D721Med (cell line): ENCODE measurements at regions not wholly inside any gene's neighbourhood (a gene's known extent, or its start where the extent isn't known, plus 50 kb on each side); places are given as distances from the start of the nearest gene placed in this dataset.
"Not testable (repeated sequence)": the region's sequence is repeated elsewhere in the genome, so short reads cannot be mapped to it uniquely, and the experiment has no call there.

Experiments used
- DNase-seq: peaks from one replicate; pipeline ENCODE4 v3.0.0; 2011; ENCODE audit warnings: low spot score; ENCODE audit not compliant: insufficient read length
- FAIRE-seq: peaks from 2 replicates; lab custom pipeline; 2011; peaks lifted over from hg19 to GRCh38; lab: Jason Lieb, UNC

GRCh38 chr15:85196697-85197096 is 183.7 kb upstream of the AKAP13 start:
- not testable (repeated sequence) for DNase-seq, FAIRE-seq

GRCh38 chr15:85197582-85197981 is 182.8 kb upstream of the AKAP13 start:
- not testable (repeated sequence) for DNase-seq, FAIRE-seq

DNA sequence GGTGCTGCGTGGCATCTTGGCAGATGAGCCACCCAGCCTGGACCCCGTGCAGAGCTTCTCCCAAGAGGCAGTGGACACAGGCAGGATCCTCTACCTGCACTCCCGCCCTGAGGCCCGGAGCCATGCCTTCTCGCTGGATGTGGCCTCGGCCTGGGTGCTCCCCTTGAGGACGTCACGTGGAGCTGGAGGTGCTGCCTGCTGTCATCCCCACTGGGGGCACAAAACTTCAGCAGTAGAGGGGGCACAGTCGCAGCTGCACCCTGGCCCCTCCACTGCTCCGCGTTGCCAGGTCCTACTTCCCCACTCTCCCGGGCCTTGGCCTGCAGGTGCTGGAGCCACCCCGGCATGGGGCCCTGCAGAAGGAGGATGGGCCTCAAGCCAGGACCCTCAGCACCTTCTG is 182.0 kb upstream of the AKAP13 start:
- not testable (repeated sequence) for DNase-seq, FAIRE-seq

- not testable (repeated sequence) for FAIRE-seq, DNase-seq
These were observed 180.2 kb upstream of the AKAP13 start for GRCh38 chr15:85200215-85200614.

- FAIRE-seq, DNase-seq: not testable (repeated sequence)
These were observed 179.1 kb upstream of the AKAP13 start for GRCh38 chr15:85201118-85201793.

DNA sequence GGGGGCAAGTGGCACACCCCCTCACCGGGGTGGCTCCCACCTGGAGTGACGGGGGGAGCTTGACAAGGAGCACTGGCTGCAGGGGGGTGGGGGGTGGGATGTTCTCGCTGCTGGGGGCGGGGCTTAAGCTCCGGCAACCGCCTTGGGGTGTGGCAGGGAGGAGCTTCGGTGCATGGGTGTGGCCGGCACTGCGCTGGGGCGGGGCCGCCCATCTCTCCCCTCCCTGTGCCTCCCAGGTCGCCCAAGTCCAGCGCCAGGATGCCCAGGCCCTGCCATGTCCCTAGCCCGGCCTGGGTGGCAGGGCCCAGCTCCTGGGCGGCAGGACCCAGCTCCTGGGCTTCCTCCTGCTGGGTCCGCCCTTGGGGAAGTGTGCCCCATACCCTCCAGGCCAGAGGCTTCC is 175.9 kb upstream of the AKAP13 start:
- not testable (repeated sequence) for DNase-seq, FAIRE-seq

- DNase-seq, FAIRE-seq: not testable (repeated sequence)
These were observed 146.5 kb upstream of the AKAP13 start for GRCh38 chr15:85233791-85234325.

DNA sequence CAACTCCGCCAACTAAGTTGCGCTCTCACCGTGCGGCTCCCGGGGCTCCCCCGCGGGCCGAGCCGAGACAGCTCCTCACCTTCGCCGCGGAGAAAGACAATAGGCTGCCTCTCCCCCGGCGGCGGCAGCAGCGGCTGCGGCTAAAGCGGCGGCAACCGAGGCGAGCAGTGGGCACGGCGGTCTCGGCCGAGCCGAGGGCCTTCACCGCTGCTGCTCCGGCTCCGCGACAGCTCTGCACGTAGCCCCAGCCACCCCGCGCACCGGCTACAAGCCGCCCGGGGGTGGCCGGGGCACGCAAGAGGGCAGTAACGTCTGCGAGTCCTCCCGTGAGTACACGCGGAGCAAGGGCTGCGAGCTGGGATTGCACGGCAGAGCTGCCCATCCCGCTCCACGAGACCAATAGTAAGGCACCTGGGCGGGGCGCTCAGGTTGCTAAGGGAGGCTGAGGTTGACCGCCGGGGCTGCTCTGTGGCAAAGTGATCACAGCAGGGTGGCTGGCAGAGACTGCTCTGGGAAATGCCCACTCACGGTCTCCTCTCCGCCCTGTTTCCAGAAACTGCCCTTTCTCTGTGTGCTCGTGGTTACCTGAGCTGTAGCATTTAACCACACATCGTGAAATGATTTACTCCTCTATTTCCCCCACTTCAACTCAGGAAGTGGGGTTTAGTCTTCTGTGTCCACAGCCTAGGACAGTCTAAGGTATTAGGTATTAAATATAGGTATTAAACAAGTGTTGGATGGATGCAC is 145.8 kb upstream of the AKAP13 start:
- not testable (repeated sequence) for FAIRE-seq

GRCh38 chr15:85244056-85244455 is 136.3 kb upstream of the AKAP13 start:
- not testable (repeated sequence) for FAIRE-seq, DNase-seq

More for the DNA sequence above, 145.8 kb upstream of the AKAP13 start:
- not testable (repeated sequence) for DNase-seq

- FAIRE-seq = not testable (repeated sequence)
These were observed 129.4 kb upstream of the AKAP13 start for GRCh38 chr15:85250938-85251542.

DNA sequence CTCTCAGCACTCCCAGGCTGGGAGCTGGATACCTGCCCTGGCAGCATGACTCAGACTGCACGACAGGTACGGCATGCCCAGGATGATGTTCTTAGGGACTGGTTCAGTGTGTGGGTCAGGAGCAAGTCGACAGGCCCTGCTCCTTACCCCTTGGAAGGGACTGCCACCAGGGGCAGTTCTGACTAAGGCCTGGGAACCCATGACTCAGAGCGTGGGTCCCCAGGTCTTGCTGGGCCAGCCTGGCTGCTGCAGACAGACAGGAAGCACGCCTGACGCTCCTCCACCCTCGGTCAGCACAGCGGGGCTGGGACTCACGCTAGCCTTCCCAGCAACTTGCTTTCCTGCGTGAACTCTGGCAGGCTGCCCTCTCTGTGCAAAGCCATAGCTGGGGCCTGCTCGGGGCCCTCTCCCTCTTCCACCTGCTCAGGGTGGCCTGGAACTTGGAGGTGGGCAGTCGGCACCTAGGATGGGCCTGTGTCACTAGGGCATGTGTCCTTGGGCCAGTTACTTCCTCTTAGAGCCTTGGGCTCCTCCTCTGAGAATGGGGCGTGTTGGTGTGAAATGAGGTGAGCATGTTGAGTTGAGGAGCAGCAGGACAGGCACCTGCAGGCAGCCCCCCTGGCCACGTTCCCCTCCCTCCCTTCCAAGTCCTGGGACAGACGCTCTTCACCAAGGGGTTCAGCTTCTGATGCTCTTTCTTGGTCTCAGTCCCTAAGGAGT is 127.0 kb upstream of the AKAP13 start:
- DNase-seq, FAIRE-seq: not testable (repeated sequence)

More at GRCh38 chr15:85250938-85251542, 129.4 kb upstream of the AKAP13 start:
- DNase-seq = not testable (repeated sequence)

DNA sequence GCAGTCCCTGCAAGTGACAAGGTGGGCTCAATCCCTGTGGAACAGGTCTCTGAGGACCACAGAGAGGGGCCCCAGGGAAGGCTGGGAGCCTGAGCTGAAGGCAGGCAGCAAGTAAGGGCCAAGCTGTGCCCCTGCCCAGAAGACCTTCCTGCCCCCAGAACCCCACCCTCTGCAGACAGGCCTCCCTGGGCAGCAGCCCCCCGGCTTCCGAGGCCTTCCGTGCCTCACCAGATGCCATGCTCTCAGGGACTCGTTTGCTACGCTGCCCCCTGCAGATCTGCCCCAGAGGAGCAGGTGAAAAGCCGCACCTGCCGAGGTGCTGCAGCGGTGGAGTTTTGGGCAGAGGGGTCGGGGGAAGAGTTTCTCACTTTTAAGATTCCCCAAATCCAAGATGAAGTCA is 125.4 kb upstream of the AKAP13 start:
- FAIRE-seq, DNase-seq: not testable (repeated sequence)

DNA sequence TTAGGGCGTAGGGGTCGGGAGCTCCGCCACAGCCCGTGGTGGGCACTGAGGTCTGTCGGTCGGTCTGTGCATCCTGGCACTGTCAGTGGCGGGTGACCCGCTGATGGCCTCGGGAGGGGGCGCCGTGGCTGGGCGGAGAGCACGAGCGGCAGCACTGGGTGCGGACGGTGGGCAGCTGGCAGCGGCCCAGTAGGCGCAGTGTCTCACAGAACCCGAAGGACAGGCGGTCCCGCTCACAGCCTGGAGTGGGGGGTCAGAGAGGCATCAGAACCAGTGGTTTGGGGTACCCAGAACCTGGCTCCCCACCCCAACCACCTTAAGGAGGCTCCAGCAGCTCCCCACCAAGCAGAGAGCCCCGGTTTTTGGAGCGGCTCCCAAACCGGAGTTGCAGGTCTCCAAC is 124.9 kb upstream of the AKAP13 start:
- DNase-seq, FAIRE-seq: not testable (repeated sequence)

DNA sequence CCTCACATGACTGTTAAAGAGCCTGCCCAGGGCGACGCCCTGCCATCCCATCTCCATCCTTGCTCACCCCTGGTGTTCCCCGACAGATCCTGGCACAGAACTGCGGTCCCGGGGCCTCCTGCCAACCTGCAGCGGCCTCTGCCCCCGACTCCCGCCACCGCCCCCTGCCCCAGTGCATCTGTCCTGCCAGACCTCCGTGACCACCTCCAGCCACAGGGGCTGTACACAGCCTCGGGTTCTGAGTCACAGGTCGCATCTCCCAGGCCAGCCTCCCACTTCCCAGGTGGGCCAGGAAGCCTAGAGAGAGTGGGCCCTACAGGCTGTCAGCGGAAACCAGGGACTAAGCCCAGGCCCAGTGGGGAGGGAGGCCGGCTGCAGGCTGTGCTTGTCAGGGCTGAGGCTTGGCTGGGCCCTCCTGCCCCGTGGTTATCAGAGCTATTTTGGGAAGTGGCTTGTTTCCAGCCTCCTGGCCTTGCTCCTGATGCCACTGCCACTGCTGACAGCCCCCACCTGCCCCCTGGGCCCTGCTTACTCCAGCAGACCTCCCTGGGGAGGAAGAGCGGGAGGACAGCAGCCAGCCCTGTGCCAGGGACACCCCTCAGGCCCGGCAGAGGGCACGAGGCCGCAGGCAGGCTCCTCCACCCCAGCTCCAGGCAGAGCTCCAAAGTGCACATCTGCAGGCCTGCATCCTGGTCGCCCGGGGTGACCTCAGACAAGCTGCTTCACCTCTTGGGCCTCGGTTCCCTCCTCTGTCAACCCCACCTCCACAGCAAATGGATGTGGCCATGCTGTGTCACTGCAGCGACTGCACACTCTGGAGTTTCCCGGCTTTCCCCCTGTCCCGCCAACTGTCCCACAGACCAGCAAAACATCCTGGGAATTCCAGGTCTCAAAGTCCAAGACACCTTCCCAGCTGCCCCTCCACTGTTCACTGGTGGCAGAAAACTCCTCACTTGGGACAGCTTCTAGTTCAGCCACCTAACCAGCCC is 124.1 kb upstream of the AKAP13 start:
- not testable (repeated sequence) for DNase-seq, FAIRE-seq

DNA sequence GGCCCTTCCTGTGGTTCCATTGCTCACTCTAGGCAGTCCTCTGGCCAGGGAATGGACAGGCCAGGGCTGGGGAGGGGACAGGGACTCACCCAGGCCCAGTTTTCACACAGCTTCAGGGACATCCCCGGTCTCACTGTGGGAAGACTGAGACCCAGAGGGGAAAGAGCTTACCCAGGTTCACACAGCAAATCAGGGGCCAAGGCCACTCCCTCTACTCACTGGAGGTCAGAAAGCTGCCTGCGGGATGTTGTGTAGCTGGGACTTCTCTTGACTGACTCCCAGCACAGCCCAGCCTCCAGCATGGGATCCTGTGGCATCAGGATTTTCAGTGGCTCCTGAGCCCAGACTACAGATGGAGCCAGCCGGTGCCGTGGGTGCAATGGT is 122.3 kb upstream of the AKAP13 start:
- not testable (repeated sequence) for DNase-seq, FAIRE-seq

DNA sequence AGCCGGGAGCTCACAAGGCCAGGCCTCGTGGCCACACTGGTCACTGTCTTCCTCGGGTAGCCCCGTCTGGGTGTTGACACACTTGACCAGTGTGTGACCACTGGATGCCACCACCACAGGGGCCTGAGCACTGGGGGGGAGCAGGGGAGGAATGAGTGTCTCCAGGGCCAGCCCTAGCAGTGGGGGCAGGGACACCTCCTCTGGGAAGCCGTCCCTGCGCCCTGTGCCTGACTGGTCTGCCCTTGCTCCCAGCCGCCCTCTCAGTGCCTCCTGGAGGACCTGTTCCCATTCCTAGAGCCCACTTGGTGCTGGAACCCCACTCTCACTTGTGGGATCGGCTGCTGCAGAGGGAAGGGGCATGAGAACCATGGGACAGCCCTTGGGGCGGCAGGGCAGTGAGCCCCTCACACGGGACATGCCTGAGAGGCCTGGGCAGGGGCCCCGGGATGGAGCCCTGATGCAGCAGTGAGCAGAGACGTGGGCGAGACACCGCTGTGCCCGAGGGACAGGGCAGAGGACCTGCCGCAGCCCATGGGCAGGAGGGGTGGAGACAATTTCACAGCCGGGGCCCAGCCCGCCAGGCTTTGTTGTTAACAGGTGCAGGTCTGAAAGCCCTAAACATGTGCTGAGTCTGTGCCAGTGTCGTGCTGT is 121.7 kb upstream of the AKAP13 start:
- not testable (repeated sequence) for FAIRE-seq, DNase-seq

GRCh38 chr15:85260526-85260925 is 119.9 kb upstream of the AKAP13 start:
- not testable (repeated sequence) for FAIRE-seq, DNase-seq
